ENCODE measurements at regions not wholly inside any gene's neighbourhood (a gene's known extent, or its start where the extent isn't known, plus 50 kb on each side); places are given as distances from the start of the nearest gene placed in this dataset.

- TF ChIP-seq, protein P1, sequence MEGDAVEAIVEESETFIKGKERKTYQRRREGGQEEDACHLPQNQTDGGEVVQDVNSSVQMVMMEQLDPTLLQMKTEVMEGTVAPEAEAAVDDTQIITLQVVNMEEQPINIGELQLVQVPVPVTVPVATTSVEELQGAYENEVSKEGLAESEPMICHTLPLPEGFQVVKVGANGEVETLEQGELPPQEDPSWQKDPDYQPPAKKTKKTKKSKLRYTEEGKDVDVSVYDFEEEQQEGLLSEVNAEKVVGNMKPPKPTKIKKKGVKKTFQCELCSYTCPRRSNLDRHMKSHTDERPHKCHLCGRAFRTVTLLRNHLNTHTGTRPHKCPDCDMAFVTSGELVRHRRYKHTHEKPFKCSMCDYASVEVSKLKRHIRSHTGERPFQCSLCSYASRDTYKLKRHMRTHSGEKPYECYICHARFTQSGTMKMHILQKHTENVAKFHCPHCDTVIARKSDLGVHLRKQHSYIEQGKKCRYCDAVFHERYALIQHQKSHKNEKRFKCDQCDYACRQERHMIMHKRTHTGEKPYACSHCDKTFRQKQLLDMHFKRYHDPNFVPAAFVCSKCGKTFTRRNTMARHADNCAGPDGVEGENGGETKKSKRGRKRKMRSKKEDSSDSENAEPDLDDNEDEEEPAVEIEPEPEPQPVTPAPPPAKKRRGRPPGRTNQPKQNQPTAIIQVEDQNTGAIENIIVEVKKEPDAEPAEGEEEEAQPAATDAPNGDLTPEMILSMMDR (IDR thresholded peaks at IDR 0.05): no peak
- no peak for TF ChIP-seq TEAD4 (IDR thresholded peaks at IDR 0.05; ENCODE audit: borderline replicate concordance, insufficient read depth)
- TF ChIP-seq TAF1 (IDR thresholded peaks at IDR 0.05; ENCODE audit: borderline replicate concordance, low read depth, low read length): no peak
- no peak for TF ChIP-seq EP300 (IDR thresholded peaks at IDR 0.05; ENCODE audit: borderline replicate concordance in 1 of 2, low read depth in 1 of 2, low read length in 1 of 2)
- no peak for TF ChIP-seq POLR2AphosphoS5 (IDR thresholded peaks at IDR 0.05; ENCODE audit: low read depth, low read length)
Measured at GRCh38 chr14:65334765-65335410, 77.6 kb upstream of the FUT8 start.

Data from SK-N-SH (cell line).